Activated naive CD4-positive, alpha-beta T cell (primary cell): ENCODE measurements at regions not wholly inside any gene's neighbourhood (a gene's known extent, or its start where the extent isn't known, plus 50 kb on each side); places are given as distances from the start of the nearest gene placed in this dataset.

Experiments
- DNase-seq, 4 experiments: peaks; one replicate each; lab custom pipeline; 2025; lab: John Stamatoyannopoulos, UW

DNA sequence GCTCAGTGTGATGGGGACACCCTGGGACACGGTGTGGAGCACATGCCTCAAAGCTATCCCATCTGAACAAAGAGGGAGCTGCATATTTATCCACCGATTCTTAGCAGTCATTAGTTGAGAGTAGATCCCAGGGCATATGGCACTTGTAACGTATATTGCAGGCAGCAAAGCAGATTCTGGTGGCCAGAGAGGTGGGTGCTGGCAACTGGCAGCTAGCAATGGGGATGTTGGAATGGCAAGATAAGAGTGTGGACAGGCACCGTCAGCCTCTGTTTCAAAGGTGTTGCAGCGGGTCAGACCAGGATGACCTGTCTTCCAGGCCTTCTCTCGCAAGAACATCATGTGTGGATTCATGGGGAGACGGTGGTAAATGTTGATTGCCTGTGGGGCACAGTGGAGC lies 54.0 kb upstream of the ADRA1D start:
- no peak for DNase-seq

DNA sequence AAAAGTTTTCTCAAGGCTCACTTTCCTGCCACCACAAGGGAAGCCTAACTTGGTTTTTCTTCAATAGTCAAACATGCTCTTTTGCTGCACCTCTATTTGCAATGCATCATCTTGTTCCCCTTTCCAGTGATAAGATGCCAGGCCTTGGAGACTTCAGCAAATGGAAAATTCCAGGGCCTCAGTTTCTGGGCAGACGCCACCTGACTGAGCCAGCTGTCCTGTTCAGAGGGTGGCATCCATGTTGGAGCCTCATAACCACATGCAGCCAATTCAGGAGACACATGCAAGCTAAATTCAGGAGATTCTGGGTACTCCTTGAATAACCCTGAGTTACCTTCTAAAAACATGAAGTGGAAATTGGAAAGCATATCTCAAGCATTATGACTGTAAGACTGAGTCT lies 51.8 kb upstream of the ADRA1D start:
- DNase-seq, result no peak

DNA sequence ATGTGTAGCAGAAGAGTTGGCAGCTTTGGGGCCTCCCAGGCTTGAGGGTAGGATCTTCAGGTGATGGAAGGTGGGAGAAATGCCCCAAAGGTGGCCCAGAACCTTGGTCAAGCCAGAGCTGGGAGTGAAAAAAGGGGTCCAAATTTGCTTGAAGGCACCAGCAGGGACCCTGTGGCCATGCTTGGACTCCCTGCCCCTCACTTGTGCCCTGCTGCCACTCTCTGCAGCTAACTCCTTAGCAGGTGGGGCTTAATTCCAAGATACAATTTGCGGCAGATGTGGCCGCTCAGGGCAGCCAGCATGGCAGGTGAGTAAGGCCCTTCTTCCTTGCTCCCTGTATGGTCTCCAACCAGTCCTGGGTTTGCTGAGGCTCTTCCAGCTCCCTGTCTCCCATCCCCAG lies 51.3 kb upstream of the ADRA1D start:
- no peak for DNase-seq

DNA sequence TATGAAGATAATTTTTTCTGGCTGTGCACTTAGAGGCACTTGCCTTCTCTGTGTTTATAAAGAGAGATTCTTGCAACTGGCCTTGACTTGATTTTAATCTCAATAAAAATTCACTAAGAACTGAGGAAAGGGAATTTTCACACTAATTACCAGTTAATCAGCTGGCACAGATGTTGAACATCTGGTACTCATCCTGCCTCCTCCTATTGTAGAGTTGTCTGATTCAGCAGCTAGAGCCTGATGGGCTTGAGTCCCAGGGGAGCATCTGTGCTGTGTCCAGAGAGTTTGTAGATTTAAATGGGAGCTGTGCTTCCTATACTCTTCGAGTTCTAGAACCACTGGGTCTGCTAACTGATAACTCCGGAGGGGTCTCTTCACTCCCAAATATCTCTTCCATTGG lies 50.7 kb upstream of the ADRA1D start:
- no peak for DNase-seq

GRCh38 chr20:4299216-4299615 lies 50.1 kb upstream of the ADRA1D start:
- DNase-seq, result no peak
